GM19463 (cell line): ENCODE measurements at regions not wholly inside any gene's neighbourhood (a gene's known extent, or its start where the extent isn't known, plus 50 kb on each side); places are given as distances from the start of the nearest gene placed in this dataset.

Experiments used
- ATAC-seq: cut with Tn5 transposase; IDR thresholded peaks from one replicate; pipeline ENCODE4 v1.9.1; 2021; ENCODE audit warnings: mild to moderate bottlenecking, moderate library complexity; ENCODE audit not compliant: unreplicated experiment

- ATAC-seq: no peak
Observed at GRCh38 chr5:3237276-3237868, 358.3 kb upstream of the IRX1 start.

- no peak for ATAC-seq
Observed at GRCh38 chr5:3234566-3234965, 361.1 kb upstream of the IRX1 start.

GRCh38 chr5:3230941-3231340 lies 364.7 kb upstream of the IRX1 start:
- ATAC-seq: no peak

GRCh38 chr5:3230254-3230653 lies 365.4 kb upstream of the IRX1 start:
- ATAC-seq: no peak

GRCh38 chr5:3226196-3226920 lies 369.3 kb upstream of the IRX1 start:
- no peak for ATAC-seq

- no peak for ATAC-seq
Observed at GRCh38 chr5:3225201-3225960, 370.3 kb upstream of the IRX1 start.

GRCh38 chr5:3222924-3223323 lies 372.7 kb upstream of the IRX1 start:
- no peak for ATAC-seq

GRCh38 chr5:3221432-3221831 lies 374.2 kb upstream of the IRX1 start:
- ATAC-seq: no peak

- no peak for ATAC-seq
Observed at GRCh38 chr5:3220638-3221288, 374.9 kb upstream of the IRX1 start.

- no peak for ATAC-seq
Observed at GRCh38 chr5:3220201-3220600, 375.4 kb upstream of the IRX1 start.

GRCh38 chr5:3218916-3219650 lies 376.5 kb upstream of the IRX1 start:
- no peak for ATAC-seq

GRCh38 chr5:3217771-3218495 lies 377.7 kb upstream of the IRX1 start:
- ATAC-seq: no peak

- no peak for ATAC-seq
Observed at GRCh38 chr5:3217114-3217513, 378.5 kb upstream of the IRX1 start.

GRCh38 chr5:3216386-3216785 lies 379.2 kb upstream of the IRX1 start:
- no peak for ATAC-seq

GRCh38 chr5:3214838-3215374 lies 380.7 kb upstream of the IRX1 start:
- no peak for ATAC-seq

- no peak for ATAC-seq
Observed at GRCh38 chr5:3214396-3214795, 381.2 kb upstream of the IRX1 start.

- no peak for ATAC-seq
Observed at GRCh38 chr5:3212869-3213268, 382.8 kb upstream of the IRX1 start.

GRCh38 chr5:3210531-3210930 lies 385.1 kb upstream of the IRX1 start:
- no peak for ATAC-seq

- no peak for ATAC-seq
Observed at GRCh38 chr5:3209918-3210317, 385.7 kb upstream of the IRX1 start.

GRCh38 chr5:3202570-3202969 lies 393.1 kb upstream of the IRX1 start:
- ATAC-seq: no peak
